Calu3 (cell line): ENCODE measurements at regions not wholly inside any gene's neighbourhood (a gene's known extent, or its start where the extent isn't known, plus 50 kb on each side); places are given as distances from the start of the nearest gene placed in this dataset.

ENCODE experiments used
- BruUV-seq: library from RNA; stranded (reverse); fragments of 400-500 nt; replicated peaks from 2 replicates; lab custom pipeline; 2021; lab: Mats Ljungman, UMichigan
- CTCF ChIA-PET: fragments of 300-600 bp; sonication (Branson Sonifier 250); formaldehyde crosslinking; loops from one replicate; lab custom pipeline; 2022; ENCODE audit warnings: antibody characterized with exemption; lab: Charles Lee
- DNase-seq: peaks from one replicate; pipeline ENCODE4 v3.0.0; 2022
- H3K27ac Mint-ChIP-seq: one replicate; pipeline ENCODE4 v1.8.0; 2022; ENCODE audit warnings: mixed read lengths; ENCODE audit not compliant: unreplicated experiment
- H3K27me3 Mint-ChIP-seq: one replicate; pipeline ENCODE4 v1.8.0; 2022; ENCODE audit warnings: mixed read lengths; ENCODE audit not compliant: unreplicated experiment
- H3K36me3 Mint-ChIP-seq: one replicate; pipeline ENCODE4 v1.8.0; 2022; ENCODE audit warnings: mild to moderate bottlenecking, moderate library complexity, mixed read lengths; ENCODE audit not compliant: insufficient read depth, unreplicated experiment
- H3K4me1 Mint-ChIP-seq: one replicate; pipeline ENCODE4 v1.8.0; 2022; ENCODE audit warnings: mild to moderate bottlenecking, low read depth, mixed read lengths; ENCODE audit not compliant: unreplicated experiment
- H3K4me3 Mint-ChIP-seq: one replicate; pipeline ENCODE4 v1.8.0; 2022; ENCODE audit warnings: mild to moderate bottlenecking, low read depth, moderate library complexity, mixed read lengths; ENCODE audit not compliant: unreplicated experiment
- H3K9me3 Mint-ChIP-seq: one replicate; pipeline ENCODE4 v1.8.0; 2022; ENCODE audit warnings: low read depth, mixed read lengths; ENCODE audit not compliant: unreplicated experiment
- CTCF ChIP-seq: fragments of 200-600 bp; IDR thresholded peaks from one replicate; pipeline ENCODE4 v1.8.0; 2022; ENCODE audit warnings: antibody characterized with exemption; ENCODE audit not compliant: unreplicated experiment
- intact Hi-C: fragments of 100-400 bp; cut with micrococcal nuclease; formaldehyde crosslinking; loops from one replicate; pipeline ENCODE4 v1.10.0; 2022; ENCODE audit not compliant: unreplicated experiment

GRCh38 chrX:8861908-8862307 lies 60.7 kb upstream of the FAM9A start:
- Mint-ChIP-seq H3K9me3 (no peaks in the 10 kb centered on the region), H3K27ac (no peak overlapping the region), H3K27me3 (no peaks in the 10 kb centered on the region), H3K4me1 (no peaks in the 10 kb centered on the region), H3K4me3 (no peak overlapping the region), H3K36me3 (no peaks in the 10 kb centered on the region)
- intact Hi-C loops: no loop called here
- CTCF ChIA-PET: no interaction called here
- no TSS peak for BruUV-seq
- no peak for DNase-seq
- no peak for TF ChIP-seq CTCF

- H3K27me3 Mint-ChIP-seq: no peaks in the 10 kb centered on the region
- no TSS peak for BruUV-seq
- CTCF ChIA-PET: no interaction called here
- peak overlapping the region; percentile 82 for H3K27ac Mint-ChIP-seq
- H3K4me3 Mint-ChIP-seq: no peak overlapping the region
- no peak for DNase-seq
- no peak for TF ChIP-seq CTCF
- H3K4me1 Mint-ChIP-seq: peaks cover 36% of the 10 kb centered on the region
- H3K36me3 Mint-ChIP-seq: peaks cover 6% of the 10 kb centered on the region
- no peaks in the 10 kb centered on the region for H3K9me3 Mint-ChIP-seq
- intact Hi-C loops: no loop called here
These were observed 50.2 kb upstream of the FAM9A start for GRCh38 chrX:8851231-8851886.
